Type B pancreatic cell (in vitro differentiated cells): ENCODE measurements at regions not wholly inside any gene's neighbourhood (a gene's known extent, or its start where the extent isn't known, plus 50 kb on each side); places are given as distances from the start of the nearest gene placed in this dataset.

Experiments used
- DNase-seq: peaks from one replicate; pipeline ENCODE4 v3.0.0; 2021; ENCODE audit warnings: mixed read lengths; ENCODE audit not compliant: unreplicated experiment; ENCODE audit errors: extremely low spot score
- H3K27ac Mint-ChIP-seq: 2 replicates; pipeline ENCODE4 v1.8.0; 2021; ENCODE audit warnings: mild to moderate bottlenecking, mixed read lengths
- H3K27me3 Mint-ChIP-seq: 2 replicates; pipeline ENCODE4 v1.8.0; 2021; ENCODE audit warnings: mixed read lengths
- H3K36me3 Mint-ChIP-seq: 2 replicates; pipeline ENCODE4 v1.8.0; 2021; ENCODE audit warnings: mixed read lengths
- H3K4me1 Mint-ChIP-seq: one replicate; pipeline ENCODE4 v1.8.0; 2021; ENCODE audit warnings: mixed read lengths; ENCODE audit not compliant: unreplicated experiment
- H3K4me3 Mint-ChIP-seq: 2 replicates; pipeline ENCODE4 v1.8.0; 2021; ENCODE audit warnings: mild to moderate bottlenecking, mixed read lengths
- H3K9me3 Mint-ChIP-seq: 2 replicates; pipeline ENCODE4 v1.8.0; 2021; ENCODE audit warnings: mixed read lengths
- CTCF ChIP-seq: fragments of 200-600 bp; sonication (generic); conservative IDR thresholded peaks from 2 replicates; pipeline ENCODE4 v1.5.0; 2021; ENCODE audit warnings: antibody characterized with exemption, mild to moderate bottlenecking

DNA sequence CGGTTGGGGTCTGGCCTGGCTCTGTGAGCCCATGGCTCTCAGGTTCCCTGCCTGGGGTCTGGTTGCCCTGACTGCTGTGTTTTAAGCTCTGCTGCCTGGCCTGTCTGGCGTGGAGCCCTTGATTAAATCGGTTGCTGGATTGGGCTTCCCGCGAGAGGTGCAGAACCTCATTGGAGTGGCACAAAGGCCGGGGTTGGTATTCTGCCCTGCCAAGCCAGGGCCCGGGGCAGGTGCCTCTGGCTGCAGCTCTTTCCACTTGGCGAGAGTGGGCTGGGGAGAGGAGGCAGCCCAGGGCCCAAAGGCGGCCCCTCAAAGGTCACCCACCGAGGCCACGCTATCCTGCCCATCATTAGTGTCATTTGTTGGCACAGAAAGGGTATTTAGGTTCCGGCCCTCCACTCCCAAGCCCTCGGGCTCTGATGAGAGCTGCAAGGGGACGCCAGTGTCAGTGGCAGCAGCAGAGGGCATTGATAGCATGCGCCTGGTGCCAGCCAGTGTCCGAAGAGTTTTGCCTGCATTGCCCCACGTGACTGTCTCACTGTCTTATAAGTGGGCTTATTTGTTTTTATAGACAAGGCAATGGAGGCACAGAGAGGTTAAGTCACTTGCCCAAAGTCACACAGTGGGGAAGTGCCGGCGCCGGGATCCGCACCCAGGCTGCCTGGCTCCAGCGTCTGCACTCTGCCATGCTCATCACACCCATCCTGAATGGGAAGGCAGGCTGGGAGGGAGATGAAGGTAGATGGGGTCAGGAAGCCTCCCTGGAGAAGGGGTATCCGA, 68.0 kb upstream of the CIBAR2 start:
- H3K36me3 Mint-ChIP-seq = peaks cover 33% of the 10 kb centered on the region
- peaks cover 3% of the 10 kb centered on the region for H3K27me3 Mint-ChIP-seq
- H3K4me1 Mint-ChIP-seq = peaks cover 26% of the 10 kb centered on the region
- no peak for TF ChIP-seq CTCF
- DNase-seq = no peak
- no peak overlapping the region for H3K27ac Mint-ChIP-seq
- peaks cover 7% of the 10 kb centered on the region for H3K9me3 Mint-ChIP-seq
- no peak overlapping the region for H3K4me3 Mint-ChIP-seq

DNA sequence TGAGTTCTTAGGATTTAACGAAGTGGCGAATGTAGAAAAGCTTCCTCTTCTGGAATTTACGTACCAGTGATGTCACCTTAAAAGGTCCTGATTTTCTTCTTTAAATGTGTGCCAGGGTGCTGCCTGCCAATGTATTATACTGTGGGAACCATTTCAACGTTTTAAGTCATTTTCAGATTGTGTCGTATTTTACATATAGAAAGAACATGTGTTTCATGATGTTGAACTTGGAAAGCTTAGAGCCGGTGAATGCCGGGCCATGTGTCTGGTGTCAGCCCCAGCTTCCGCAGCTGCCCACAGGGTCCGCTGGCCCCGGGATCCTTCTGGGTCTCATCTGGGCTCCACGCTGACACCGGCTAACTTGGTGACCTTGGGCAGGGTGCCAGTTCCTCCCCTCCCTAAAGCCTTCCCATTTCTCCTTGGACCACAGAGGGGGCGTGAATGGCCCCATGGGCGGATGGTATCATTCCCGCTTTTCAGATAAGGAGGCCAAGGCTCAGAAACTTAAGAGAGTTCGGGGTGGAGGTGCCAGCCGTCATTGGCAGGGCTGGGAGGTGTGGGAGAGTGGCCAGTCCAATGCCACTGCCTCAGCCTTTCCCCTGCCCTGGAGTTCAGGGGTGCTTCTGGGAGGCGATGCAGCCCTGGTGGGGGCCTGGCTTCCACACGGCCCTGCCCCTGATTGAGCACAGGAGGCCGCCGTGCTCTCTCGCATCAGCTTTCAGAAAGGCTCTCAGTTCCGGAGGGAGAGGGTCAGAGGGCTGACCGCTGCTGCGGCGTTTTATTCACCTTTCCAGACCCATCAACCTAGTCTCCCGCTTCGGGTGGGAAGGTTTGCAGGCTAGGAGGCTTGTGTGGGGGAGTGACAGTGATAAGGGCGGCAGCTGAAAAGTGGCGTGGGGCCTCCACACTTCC, 68.8 kb upstream of the CIBAR2 start:
- Mint-ChIP-seq H3K36me3 (peaks cover 33% of the 10 kb centered on the region), H3K27me3 (peaks cover 3% of the 10 kb centered on the region), H3K4me1 (peaks cover 24% of the 10 kb centered on the region), H3K27ac (no peak overlapping the region), H3K4me3 (no peak overlapping the region), H3K9me3 (peaks cover 7% of the 10 kb centered on the region)
- no peak for DNase-seq
- no peak for TF ChIP-seq CTCF

DNA sequence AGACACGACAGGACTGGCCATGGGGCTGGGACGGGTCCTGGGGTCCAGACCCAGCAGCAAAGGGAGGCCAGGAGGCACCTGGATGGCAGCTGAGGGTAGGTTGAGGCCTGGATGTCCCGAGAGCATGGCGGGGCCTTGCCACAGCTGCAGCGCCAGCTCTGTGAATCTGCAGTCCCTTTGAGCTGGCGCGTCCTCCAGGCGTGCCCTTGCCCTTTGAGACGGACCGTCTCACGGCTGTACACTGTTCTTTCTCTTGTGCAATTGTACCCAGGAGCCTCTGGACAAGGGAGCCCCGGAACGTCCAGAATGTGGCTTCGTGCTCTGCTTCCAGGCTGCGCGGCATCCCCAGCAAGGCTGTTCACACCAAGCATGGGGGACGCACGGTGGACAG, 69.5 kb upstream of the CIBAR2 start:
- Mint-ChIP-seq H3K9me3 (peaks cover 7% of the 10 kb centered on the region), H3K4me3 (no peak overlapping the region), H3K4me1 (peaks cover 20% of the 10 kb centered on the region), H3K27me3 (peaks cover 3% of the 10 kb centered on the region), H3K36me3 (peaks cover 33% of the 10 kb centered on the region), H3K27ac (no peak overlapping the region)
- no peak for DNase-seq
- TF ChIP-seq CTCF = no peak

DNA sequence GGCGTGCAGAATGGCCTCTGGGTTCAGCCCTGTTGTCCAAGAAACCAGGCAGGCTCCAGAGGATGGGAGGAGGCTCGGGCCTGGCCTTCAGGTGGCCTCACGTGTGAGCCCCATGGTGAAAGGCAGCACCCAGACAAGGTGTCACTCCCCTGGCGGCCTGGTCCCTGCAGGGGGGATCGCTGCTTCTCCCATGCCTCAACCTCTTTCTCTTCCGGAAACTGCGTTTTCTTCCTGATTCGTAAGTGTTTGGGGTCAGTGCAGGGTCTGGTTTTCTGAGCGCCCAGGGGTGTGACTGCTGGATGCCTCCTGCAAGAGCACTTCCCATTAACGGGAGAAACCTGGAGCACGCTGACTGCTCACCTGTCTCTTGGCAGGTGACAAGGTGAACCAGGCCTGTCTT, 70.0 kb upstream of the CIBAR2 start:
- peaks cover 20% of the 10 kb centered on the region for H3K4me1 Mint-ChIP-seq
- DNase-seq = no peak
- no peak for TF ChIP-seq CTCF

DNA sequence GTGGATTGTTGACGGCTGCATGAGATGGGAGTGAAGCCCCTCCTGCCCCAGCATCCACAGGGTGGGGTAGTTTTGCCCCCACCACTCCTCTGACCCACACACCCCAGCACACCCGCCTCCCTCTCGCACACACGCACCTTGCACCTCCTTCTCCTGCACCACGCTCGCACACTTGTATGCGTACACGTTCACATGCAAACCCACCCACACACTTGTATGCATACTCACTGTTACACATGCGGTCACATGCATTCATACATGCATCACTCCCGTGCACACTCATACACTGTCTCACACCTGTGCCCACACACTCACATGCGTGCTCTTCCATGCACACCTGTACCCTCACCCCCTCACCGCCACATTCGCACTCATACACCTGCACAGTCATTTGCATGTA, 70.5 kb upstream of the CIBAR2 start:
- peaks cover 7% of the 10 kb centered on the region for H3K9me3 Mint-ChIP-seq
- H3K27ac Mint-ChIP-seq = no peak overlapping the region
- no peak for DNase-seq
- no peak for TF ChIP-seq CTCF
- H3K4me1 Mint-ChIP-seq = peaks cover 15% of the 10 kb centered on the region
- no peak overlapping the region for H3K4me3 Mint-ChIP-seq
- H3K36me3 Mint-ChIP-seq = peaks cover 28% of the 10 kb centered on the region
- H3K27me3 Mint-ChIP-seq = no peaks in the 10 kb centered on the region

More for the DNA sequence above, 70.0 kb upstream of the CIBAR2 start:
- no peak overlapping the region for H3K4me3 Mint-ChIP-seq
- H3K36me3 Mint-ChIP-seq = peaks cover 33% of the 10 kb centered on the region
- no peak overlapping the region for H3K27ac Mint-ChIP-seq
- peaks cover 3% of the 10 kb centered on the region for H3K27me3 Mint-ChIP-seq
- peaks cover 7% of the 10 kb centered on the region for H3K9me3 Mint-ChIP-seq
